ENCODE measurements at regions not wholly inside any gene's neighbourhood (a gene's known extent, or its start where the extent isn't known, plus 50 kb on each side); places are given as distances from the start of the nearest gene placed in this dataset.

DNA sequence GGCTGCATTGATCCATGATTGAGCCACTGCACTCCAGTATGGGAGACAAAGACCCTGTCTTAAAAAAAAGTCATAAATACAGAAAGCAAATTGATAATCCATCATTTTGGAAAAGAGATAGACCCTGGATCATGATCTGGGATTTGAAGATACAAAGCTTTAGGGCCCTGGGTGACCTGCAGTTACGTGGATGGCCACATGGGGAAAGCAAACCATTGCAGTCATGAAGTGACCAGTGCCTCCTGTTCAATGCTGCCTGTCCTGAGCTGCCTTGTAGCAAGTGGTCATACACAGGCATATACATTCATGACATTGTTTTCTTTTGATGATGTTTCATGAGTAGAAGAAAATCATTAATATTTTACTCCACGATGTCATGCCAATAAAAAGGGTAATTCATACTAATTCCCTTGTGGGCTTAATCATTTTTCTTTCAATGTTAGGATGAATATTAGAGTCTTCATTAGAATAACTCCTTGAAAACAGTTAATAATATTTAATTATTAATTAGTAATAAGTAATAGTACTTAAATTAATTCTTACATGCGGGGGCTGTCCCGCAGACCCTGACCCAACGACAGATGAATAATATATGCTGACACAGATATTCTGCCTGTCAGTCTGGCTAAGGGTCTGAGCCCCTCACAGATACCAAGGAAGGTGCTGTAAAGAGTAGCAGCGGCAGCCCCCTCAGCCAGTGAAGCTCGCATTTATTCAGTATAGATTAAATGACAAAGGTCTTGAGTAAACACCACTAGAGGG, 109.0 kb upstream of the UNC13C start:
- H3K27ac ChIP-seq (replicated peaks; ENCODE audit: low read length): no peak overlapping the region
- H2BK12ac ChIP-seq (ENCODE audit: low read length): no peak overlapping the region
- H3K79me1 ChIP-seq (ENCODE audit: low read depth, low read length): no peaks in the 10 kb centered on the region
- H3K4me2 ChIP-seq (ENCODE audit: insufficient read depth, low read length, poor library complexity, severe bottlenecking): no peak overlapping the region
- H3K36me3 ChIP-seq (replicated peaks in 1 of 2; ENCODE audit: control insufficient read depth in 2 of 2, insufficient read depth in 2 of 2, low read length in 2 of 2): no peaks in the 10 kb centered on the region
- no CpG with 5 or more reads among the region's 7 CpGs for WGBS, 2 donors (ENCODE audit: extremely low coverage in 2 of 2, insufficient read length in 2 of 2, insufficient replicate concordance in 1 of 2)
- no peak overlapping the region for H4K91ac ChIP-seq (ENCODE audit: low read depth, low read length, poor library complexity)
- no peak overlapping the region for H3K18ac ChIP-seq (ENCODE audit: low read length)
- H3K4me3 ChIP-seq (ENCODE audit: low read length in 2 of 2): no peak overlapping the region
- H2BK120ac ChIP-seq (ENCODE audit: low read depth, low read length): no peak overlapping the region
- no peak for DNase-seq (ENCODE audit: low spot score)
- no peak overlapping the region for H3K9ac ChIP-seq (ENCODE audit: low read depth, low read length, poor library complexity)
- no peaks in the 10 kb centered on the region for H3K9me3 ChIP-seq (replicated peaks in 1 of 2; ENCODE audit: control insufficient read depth in 2 of 2, insufficient read depth in 1 of 2, low read depth in 1 of 2, low read length in 2 of 2)
- H3K4ac ChIP-seq (ENCODE audit: low read length): no peak overlapping the region
- H3K4me1 ChIP-seq (ENCODE audit: control insufficient read depth in 2 of 2, insufficient read depth in 1 of 2, low read depth in 1 of 2, low read length in 2 of 2): no peaks in the 10 kb centered on the region
- H3K23ac ChIP-seq (ENCODE audit: low read depth, low read length, poor library complexity): no peak overlapping the region
- H2BK15ac ChIP-seq (ENCODE audit: low read length): no peak overlapping the region
- H2AFZ ChIP-seq (ENCODE audit: low read length): no peak overlapping the region
- no peak overlapping the region for H2BK5ac ChIP-seq (ENCODE audit: low read length)
- H2AK5ac ChIP-seq (ENCODE audit: low read depth, low read length): no peak overlapping the region
- H3K27me3 ChIP-seq (ENCODE audit: control insufficient read depth in 3 of 3, insufficient read depth in 3 of 3, low read depth in 1 of 3, low read length in 3 of 3): no peaks in the 10 kb centered on the region
- no peak overlapping the region for H4K8ac ChIP-seq (ENCODE audit: low read depth, low read length)
- H3K14ac ChIP-seq (ENCODE audit: low read length): no peak overlapping the region

DNA sequence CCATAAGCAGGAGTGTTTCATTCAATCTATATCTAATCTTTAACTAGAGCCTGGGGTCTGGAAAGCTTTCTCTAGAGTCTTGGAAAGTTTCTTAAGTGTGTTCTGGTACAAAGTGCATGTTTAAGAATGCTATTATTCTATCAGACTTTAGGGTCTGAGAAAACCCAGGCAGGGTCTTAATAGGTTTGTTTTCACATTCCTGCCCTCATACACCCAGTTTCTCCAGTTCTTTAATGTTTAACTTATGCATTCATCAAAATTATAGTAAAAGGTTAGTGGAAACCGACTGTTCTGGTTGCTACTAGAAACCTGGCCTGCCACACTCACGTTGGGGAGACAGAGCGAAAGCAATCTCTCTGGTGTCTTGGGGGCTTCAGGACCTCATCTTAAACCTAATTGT, 102.9 kb upstream of the WDR72 start:
- Histone ChIP-seq H2BK120ac (ENCODE audit: low read depth, low read length) (no peak overlapping the region), H2BK5ac (ENCODE audit: low read length) (no peak overlapping the region), H3K4ac (ENCODE audit: low read length) (no peak overlapping the region), H2AFZ (ENCODE audit: low read length) (no peak overlapping the region), H2AK5ac (ENCODE audit: low read depth, low read length) (no peak overlapping the region), H3K9ac (ENCODE audit: low read depth, low read length, poor library complexity) (no peak overlapping the region), H3K23ac (ENCODE audit: low read depth, low read length, poor library complexity) (no peak overlapping the region), H3K27ac (replicated peaks; ENCODE audit: low read length) (no peak overlapping the region), H3K14ac (ENCODE audit: low read length) (no peak overlapping the region), H2BK15ac (ENCODE audit: low read length) (no peak overlapping the region), H2BK12ac (ENCODE audit: low read length) (no peak overlapping the region), H3K36me3 (replicated peaks in 1 of 2; ENCODE audit: control insufficient read depth in 2 of 2, insufficient read depth in 2 of 2, low read length in 2 of 2) (no peaks in the 10 kb centered on the region), H3K4me3 (ENCODE audit: low read length in 2 of 2) (no peak overlapping the region), H3K4me2 (ENCODE audit: insufficient read depth, low read length, poor library complexity, severe bottlenecking) (no peak overlapping the region), H3K4me1 (ENCODE audit: control insufficient read depth in 2 of 2, insufficient read depth in 1 of 2, low read depth in 1 of 2, low read length in 2 of 2) (no peaks in the 10 kb centered on the region), H3K9me3 (replicated peaks in 1 of 2; ENCODE audit: control insufficient read depth in 2 of 2, insufficient read depth in 1 of 2, low read depth in 1 of 2, low read length in 2 of 2) (no peaks in the 10 kb centered on the region), H3K79me1 (ENCODE audit: low read depth, low read length) (no peaks in the 10 kb centered on the region), H3K27me3 (ENCODE audit: control insufficient read depth in 3 of 3, insufficient read depth in 3 of 3, low read depth in 1 of 3, low read length in 3 of 3) (no peaks in the 10 kb centered on the region), H4K8ac (ENCODE audit: low read depth, low read length) (no peak overlapping the region), H4K91ac (ENCODE audit: low read depth, low read length, poor library complexity) (no peak overlapping the region), H3K18ac (ENCODE audit: low read length) (no peak overlapping the region)
- no CpG with 5 or more reads among the region's 3 CpGs for WGBS, 2 donors (ENCODE audit: extremely low coverage in 2 of 2, insufficient read length in 2 of 2, insufficient replicate concordance in 1 of 2)
- DNase-seq (ENCODE audit: low spot score): no peak

DNA sequence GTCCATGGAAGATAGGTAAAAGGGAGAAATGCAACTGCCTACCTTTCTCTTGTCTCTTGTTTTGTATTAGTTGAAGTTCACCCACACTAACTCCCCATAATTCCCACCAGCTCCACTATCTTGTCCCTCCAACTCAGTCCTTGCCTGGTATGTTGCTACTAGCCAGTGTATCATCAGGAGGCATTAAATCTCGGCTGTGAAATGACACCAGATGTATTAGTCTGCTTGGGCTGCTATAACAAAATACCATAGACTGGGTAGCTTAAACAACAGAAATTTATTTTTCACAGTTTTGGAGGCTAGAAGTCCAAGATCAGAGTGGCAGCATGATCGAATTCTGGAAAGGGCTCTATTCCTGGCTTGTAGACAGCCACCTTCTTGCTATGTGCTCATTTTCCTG, 102.3 kb upstream of the WDR72 start:
- H3K36me3 ChIP-seq (replicated peaks in 1 of 2; ENCODE audit: control insufficient read depth in 2 of 2, insufficient read depth in 2 of 2, low read length in 2 of 2): no peaks in the 10 kb centered on the region
- H2BK12ac ChIP-seq (ENCODE audit: low read length): no peak overlapping the region
- H3K18ac ChIP-seq (ENCODE audit: low read length): no peak overlapping the region
- no peak overlapping the region for H3K23ac ChIP-seq (ENCODE audit: low read depth, low read length, poor library complexity)
- WGBS, 2 donors (ENCODE audit: extremely low coverage in 2 of 2, insufficient read length in 2 of 2, insufficient replicate concordance in 1 of 2): no CpG with 5 or more reads among the region's 2 CpGs
- H3K4ac ChIP-seq (ENCODE audit: low read length): no peak overlapping the region
- H3K27me3 ChIP-seq (ENCODE audit: control insufficient read depth in 3 of 3, insufficient read depth in 3 of 3, low read depth in 1 of 3, low read length in 3 of 3): no peaks in the 10 kb centered on the region
- H2BK120ac ChIP-seq (ENCODE audit: low read depth, low read length): no peak overlapping the region
- no peak overlapping the region for H2AFZ ChIP-seq (ENCODE audit: low read length)
- H4K8ac ChIP-seq (ENCODE audit: low read depth, low read length): no peak overlapping the region
- H4K91ac ChIP-seq (ENCODE audit: low read depth, low read length, poor library complexity): no peak overlapping the region
- no peak overlapping the region for H2BK15ac ChIP-seq (ENCODE audit: low read length)
- H3K9me3 ChIP-seq (replicated peaks in 1 of 2; ENCODE audit: control insufficient read depth in 2 of 2, insufficient read depth in 1 of 2, low read depth in 1 of 2, low read length in 2 of 2): no peaks in the 10 kb centered on the region
- H3K14ac ChIP-seq (ENCODE audit: low read length): no peak overlapping the region
- H3K4me1 ChIP-seq (ENCODE audit: control insufficient read depth in 2 of 2, insufficient read depth in 1 of 2, low read depth in 1 of 2, low read length in 2 of 2): no peaks in the 10 kb centered on the region
- no peak overlapping the region for H3K9ac ChIP-seq (ENCODE audit: low read depth, low read length, poor library complexity)
- H2AK5ac ChIP-seq (ENCODE audit: low read depth, low read length): no peak overlapping the region
- no peak overlapping the region for H3K4me3 ChIP-seq (ENCODE audit: low read length in 2 of 2)
- H3K4me2 ChIP-seq (ENCODE audit: insufficient read depth, low read length, poor library complexity, severe bottlenecking): no peak overlapping the region
- H2BK5ac ChIP-seq (ENCODE audit: low read length): no peak overlapping the region
- DNase-seq (ENCODE audit: low spot score): no peak
- no peak overlapping the region for H3K27ac ChIP-seq (replicated peaks; ENCODE audit: low read length)
- no peaks in the 10 kb centered on the region for H3K79me1 ChIP-seq (ENCODE audit: low read depth, low read length)

DNA sequence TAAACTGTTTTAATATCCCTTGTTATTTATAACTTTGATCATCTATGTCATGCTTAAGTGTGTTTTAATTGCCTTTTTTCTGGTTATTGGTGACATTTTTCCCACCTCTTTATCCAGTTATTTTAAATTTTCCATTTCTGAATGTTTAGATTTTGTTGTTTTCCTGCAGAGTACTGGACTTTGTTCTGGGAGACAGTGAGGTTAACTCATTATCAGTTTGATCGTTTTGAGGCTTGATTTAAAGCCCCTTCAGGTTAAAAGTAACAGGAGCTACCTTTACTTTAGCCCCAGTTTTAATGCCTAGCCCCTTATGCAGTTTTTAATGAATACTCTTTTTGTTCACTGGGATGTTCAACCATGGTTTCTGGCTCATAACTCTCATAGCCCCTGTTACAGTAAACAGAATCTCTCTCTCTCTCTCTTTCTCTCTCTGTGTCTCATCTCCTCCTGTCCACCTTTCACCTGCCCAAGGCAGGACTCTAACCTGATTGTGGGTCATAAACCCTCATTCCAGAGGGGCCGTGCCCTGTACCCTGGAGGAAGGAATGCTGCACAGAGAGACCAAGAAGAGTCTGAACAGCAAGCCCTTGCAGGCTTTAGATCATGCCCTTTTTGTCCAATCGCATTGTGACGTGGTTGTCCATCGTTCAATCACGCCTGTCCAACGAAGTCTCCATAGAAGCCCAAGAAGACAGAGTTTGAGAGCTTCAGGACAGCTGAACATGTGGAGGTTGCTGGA, 91.8 kb upstream of the WDR72 start:
- Histone ChIP-seq H4K8ac (ENCODE audit: low read depth, low read length) (no peak overlapping the region), H3K79me1 (ENCODE audit: low read depth, low read length) (no peaks in the 10 kb centered on the region), H2BK15ac (ENCODE audit: low read length) (no peak overlapping the region), H3K14ac (ENCODE audit: low read length) (no peak overlapping the region), H3K9ac (ENCODE audit: low read depth, low read length, poor library complexity) (no peak overlapping the region), H3K18ac (ENCODE audit: low read length) (no peak overlapping the region), H3K27ac (replicated peaks; ENCODE audit: low read length) (no peak overlapping the region), H3K23ac (ENCODE audit: low read depth, low read length, poor library complexity) (no peak overlapping the region), H3K4me3 (ENCODE audit: low read length in 2 of 2) (peak overlapping the region in 1 of 2 donors; percentile 20), H3K27me3 (ENCODE audit: control insufficient read depth in 3 of 3, insufficient read depth in 3 of 3, low read depth in 1 of 3, low read length in 3 of 3) (no peaks in the 10 kb centered on the region), H2BK12ac (ENCODE audit: low read length) (no peak overlapping the region), H2BK120ac (ENCODE audit: low read depth, low read length) (no peak overlapping the region), H4K91ac (ENCODE audit: low read depth, low read length, poor library complexity) (no peak overlapping the region), H2BK5ac (ENCODE audit: low read length) (no peak overlapping the region), H3K4me1 (ENCODE audit: control insufficient read depth in 2 of 2, insufficient read depth in 1 of 2, low read depth in 1 of 2, low read length in 2 of 2) (no peaks in the 10 kb centered on the region), H2AFZ (ENCODE audit: low read length) (no peak overlapping the region), H3K4me2 (ENCODE audit: insufficient read depth, low read length, poor library complexity, severe bottlenecking) (no peak overlapping the region), H3K9me3 (replicated peaks in 1 of 2; ENCODE audit: control insufficient read depth in 2 of 2, insufficient read depth in 1 of 2, low read depth in 1 of 2, low read length in 2 of 2) (no peaks in the 10 kb centered on the region), H3K4ac (ENCODE audit: low read length) (no peak overlapping the region), H3K36me3 (replicated peaks in 1 of 2; ENCODE audit: control insufficient read depth in 2 of 2, insufficient read depth in 2 of 2, low read length in 2 of 2) (no peaks in the 10 kb centered on the region), H2AK5ac (ENCODE audit: low read depth, low read length) (no peak overlapping the region)
- no CpG with 5 or more reads among the region's 7 CpGs for WGBS, 2 donors (ENCODE audit: extremely low coverage in 2 of 2, insufficient read length in 2 of 2, insufficient replicate concordance in 1 of 2)
- DNase-seq (ENCODE audit: low spot score): no peak
